Right lobe of liver (tissue), 4 donors: ENCODE measurements at regions not wholly inside any gene's neighbourhood (a gene's known extent, or its start where the extent isn't known, plus 50 kb on each side); places are given as distances from the start of the nearest gene placed in this dataset.
"Not testable (repeated sequence)": the region's sequence is repeated elsewhere in the genome, so short reads cannot be mapped to it uniquely, and the experiment has no call there.

Source experiments
- CTCF ChIP-seq, 4 donors: fragments of 200-600 bp in 3 of 4; fragments of 450-650 bp in 1 of 4; IDR thresholded peaks; one replicate each; pipeline versions ENCODE4 v1.5.1 to v1.8.0; 2016 to 2022; ENCODE audit warnings: antibody characterized with exemption in 4 of 4, mild to moderate bottlenecking in 2 of 4
- POLR2A ChIP-seq: fragments of 450-650 bp; IDR thresholded peaks from one replicate; pipeline ENCODE4 v1.6.1; 2017; ENCODE audit warnings: antibody characterized with exemption, mild to moderate bottlenecking
- donor health status: DM: no; HTN: no; CAD: no.
- donor health status: DM: no; HTN: no; CAD: no.
- donor health status: DM: no; HTN: yes; CAD: no.

GRCh38 chr14:42482345-42482971 lies 875.8 kb downstream of the LRFN5 start:
- TF ChIP-seq CTCF (IDR thresholded peaks at IDR 0.05); POLR2A: not testable (repeated sequence)
